ENCODE measurements at regions not wholly inside any gene's neighbourhood (a gene's known extent, or its start where the extent isn't known, plus 50 kb on each side); places are given as distances from the start of the nearest gene placed in this dataset.

DNA sequence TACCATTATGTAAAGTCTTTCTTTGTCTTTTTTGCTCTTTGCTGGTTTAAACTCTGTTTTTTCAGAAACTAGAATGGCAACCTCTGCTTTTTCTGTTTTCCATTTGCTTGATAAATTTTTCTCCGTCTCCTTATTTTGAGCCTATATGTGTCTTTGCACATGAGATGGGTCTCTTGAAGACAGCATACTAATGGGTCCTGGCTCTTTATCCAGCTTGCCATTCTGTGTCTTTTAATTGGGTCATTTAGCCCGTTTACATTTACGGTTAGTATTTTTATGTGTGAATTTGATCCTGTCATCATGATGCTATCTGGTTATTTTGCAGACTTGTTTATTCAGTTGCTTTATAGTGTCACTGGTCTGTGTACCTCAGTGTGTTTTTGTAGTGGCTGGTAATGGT lies 207.9 kb upstream of the TMEM260 start:
- TF ChIP-seq CTCF (conservative IDR thresholded peaks at IDR 0.05; ENCODE audit: low read depth, low read length) (no peak), SMC3 (IDR thresholded peaks at IDR 0.05; ENCODE audit: low read depth, low read length) (no peak), POLR2A (IDR thresholded peaks at IDR 0.05; ENCODE audit: low read depth, low read length) (no peak), RCOR1 (IDR thresholded peaks at IDR 0.05; ENCODE audit: insufficient replicate concordance, low read length) (no peak)
